SK-N-DZ (cell line): ENCODE measurements at regions not wholly inside any gene's neighbourhood (a gene's known extent, or its start where the extent isn't known, plus 50 kb on each side); places are given as distances from the start of the nearest gene placed in this dataset.
A peak's percentile ranks its signal among the peaks of the same experiment; 100 is the strongest.
"Not testable (repeated sequence)": the region's sequence is repeated elsewhere in the genome, so short reads cannot be mapped to it uniquely, and the experiment has no call there.

Experiments
- DNase-seq: peaks from one replicate; pipeline ENCODE4 v3.0.0-alpha.2; 2015; ENCODE audit warnings: low spot score

- DNase-seq = no peak
Measured at GRCh38 chr16:79407461-79408135, 192.9 kb downstream of the MAF start.

GRCh38 chr16:79407005-79407404, 193.5 kb downstream of the MAF start:
- DNase-seq = no peak

GRCh38 chr16:79404571-79404970, 196.0 kb downstream of the MAF start:
- DNase-seq = no peak

- no peak for DNase-seq
Measured at GRCh38 chr16:79403534-79403933, 197.0 kb downstream of the MAF start.

GRCh38 chr16:79402920-79403319, 197.6 kb downstream of the MAF start:
- DNase-seq = no peak

- no peak for DNase-seq
Measured at GRCh38 chr16:79402356-79402755, 198.2 kb downstream of the MAF start.

- no peak for DNase-seq
Measured at GRCh38 chr16:79401782-79402181, 198.8 kb downstream of the MAF start.

GRCh38 chr16:79401157-79401556, 199.4 kb downstream of the MAF start:
- DNase-seq = no peak

- DNase-seq = no peak
Measured at GRCh38 chr16:79400462-79401149, 199.9 kb downstream of the MAF start.

GRCh38 chr16:79395591-79395990, 204.9 kb downstream of the MAF start:
- no peak for DNase-seq

- DNase-seq = no peak
Measured at GRCh38 chr16:79394206-79394605, 206.3 kb downstream of the MAF start.

- DNase-seq = no peak
Measured at GRCh38 chr16:79393564-79393963, 207.0 kb downstream of the MAF start.

- DNase-seq = no peak
Measured at GRCh38 chr16:79393127-79393526, 207.4 kb downstream of the MAF start.

GRCh38 chr16:79392081-79392480, 208.5 kb downstream of the MAF start:
- DNase-seq = no peak

- DNase-seq = no peak
Measured at GRCh38 chr16:79391395-79391794, 209.1 kb downstream of the MAF start.

- peak; percentile 89 for DNase-seq
Measured at GRCh38 chr16:79390481-79391051, 210.0 kb downstream of the MAF start.

- DNase-seq = no peak
Measured at GRCh38 chr16:79388396-79388795, 212.1 kb downstream of the MAF start.

- no peak for DNase-seq
Measured at GRCh38 chr16:79386299-79386698, 214.2 kb downstream of the MAF start.

GRCh38 chr16:79381603-79382042, 218.9 kb downstream of the MAF start:
- peak; percentile 12 for DNase-seq

GRCh38 chr16:79380995-79381602, 219.4 kb downstream of the MAF start:
- peak; percentile 45 for DNase-seq

- DNase-seq = no peak
Measured at GRCh38 chr16:79379095-79379494, 221.4 kb downstream of the MAF start.

- not testable (repeated sequence) for DNase-seq
Measured at GRCh38 chr16:79377082-79377481, 223.5 kb downstream of the MAF start.

- DNase-seq = no peak
Measured at GRCh38 chr16:79375351-79375750, 225.2 kb downstream of the MAF start.
